ENCODE measurements at regions not wholly inside any gene's neighbourhood (a gene's known extent, or its start where the extent isn't known, plus 50 kb on each side); places are given as distances from the start of the nearest gene placed in this dataset.
"Not testable (repeated sequence)": the region's sequence is repeated elsewhere in the genome, so short reads cannot be mapped to it uniquely, and the experiment has no call there.

DNA sequence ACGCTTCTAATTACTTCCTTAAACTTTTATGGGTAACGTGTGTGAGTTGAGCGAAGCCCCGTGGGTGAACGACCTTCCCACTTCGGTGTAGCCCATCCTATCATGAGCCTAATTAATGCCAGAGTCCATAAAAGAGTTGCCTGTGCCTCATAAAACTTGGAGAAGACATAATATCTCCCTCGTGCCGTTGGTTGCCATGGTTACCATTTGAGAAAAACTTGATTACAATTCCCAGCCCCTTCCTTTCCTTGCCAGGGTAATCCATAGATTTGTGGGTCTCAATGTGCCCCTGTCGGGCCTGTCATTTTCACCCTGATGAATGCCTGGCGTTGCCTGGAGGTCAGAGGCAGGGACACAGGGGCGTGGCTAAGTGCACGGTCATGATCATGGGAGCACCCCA, 127.1 kb downstream of the GLRX3 start:
- DNase-seq: no peak

GRCh38 chr10:130265542-130265941, 129.4 kb downstream of the GLRX3 start:
- no peak for DNase-seq

- no peak for DNase-seq
These were observed 146.5 kb downstream of the GLRX3 start for GRCh38 chr10:130282492-130283218.

GRCh38 chr10:130283219-130283545, 147.0 kb downstream of the GLRX3 start:
- DNase-seq: no peak

GRCh38 chr10:130295761-130296160, 159.6 kb downstream of the GLRX3 start:
- DNase-seq: not testable (repeated sequence)

GRCh38 chr10:130300608-130301020, 164.4 kb downstream of the GLRX3 start:
- peak; percentile 78 for DNase-seq

GRCh38 chr10:130301021-130301892, 165.1 kb downstream of the GLRX3 start:
- DNase-seq: peak; percentile 85

DNA sequence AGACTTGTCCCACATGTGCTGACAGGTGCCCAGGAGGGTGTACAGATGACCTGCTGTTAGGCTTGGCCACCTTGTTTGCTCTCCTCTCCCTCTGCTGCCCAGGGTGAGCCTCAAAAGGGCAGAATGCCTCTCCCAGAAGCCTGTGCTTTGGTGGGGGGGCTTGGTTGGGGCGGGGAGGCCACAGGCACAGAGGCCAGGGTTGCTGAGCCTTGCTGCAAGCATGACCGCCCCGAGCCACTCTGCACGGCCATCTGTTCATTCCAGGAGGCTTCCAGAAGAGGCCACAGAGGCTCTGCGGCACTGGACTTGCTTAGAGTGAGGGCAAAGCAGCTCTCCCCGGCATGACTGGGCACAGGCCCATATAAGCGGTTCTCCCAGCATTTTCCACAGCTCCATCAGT, 190.8 kb downstream of the GLRX3 start:
- DNase-seq: no peak

- no peak for DNase-seq
These were observed 193.6 kb downstream of the GLRX3 start for GRCh38 chr10:130329792-130330191.

GRCh38 chr10:130333185-130333584, 197.0 kb downstream of the GLRX3 start:
- no peak for DNase-seq

DNA sequence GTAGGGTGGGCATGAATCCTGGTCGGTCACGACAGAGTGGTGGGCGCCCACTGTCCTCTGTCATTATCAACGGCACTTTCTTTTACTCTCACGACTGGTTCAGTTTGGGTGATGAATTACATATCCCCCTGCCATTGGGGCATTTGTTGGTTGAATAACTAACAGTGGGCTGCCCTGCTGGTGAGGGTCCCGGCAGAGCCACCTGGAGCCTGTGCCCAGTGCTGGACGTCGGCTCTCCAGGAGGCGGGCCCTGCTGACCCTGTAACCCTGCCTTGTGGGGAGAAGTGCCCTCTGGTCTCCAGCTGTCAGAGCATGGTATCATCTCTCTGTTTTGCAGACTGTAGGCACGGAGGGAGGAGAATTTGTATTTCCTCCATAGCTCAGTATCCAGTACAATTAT, 199.1 kb downstream of the GLRX3 start:
- DNase-seq: no peak

GRCh38 chr10:130336617-130337304, 200.6 kb downstream of the GLRX3 start:
- DNase-seq: no peak

- DNase-seq: no peak
These were observed 201.1 kb downstream of the GLRX3 start for GRCh38 chr10:130337305-130337640.

DNA sequence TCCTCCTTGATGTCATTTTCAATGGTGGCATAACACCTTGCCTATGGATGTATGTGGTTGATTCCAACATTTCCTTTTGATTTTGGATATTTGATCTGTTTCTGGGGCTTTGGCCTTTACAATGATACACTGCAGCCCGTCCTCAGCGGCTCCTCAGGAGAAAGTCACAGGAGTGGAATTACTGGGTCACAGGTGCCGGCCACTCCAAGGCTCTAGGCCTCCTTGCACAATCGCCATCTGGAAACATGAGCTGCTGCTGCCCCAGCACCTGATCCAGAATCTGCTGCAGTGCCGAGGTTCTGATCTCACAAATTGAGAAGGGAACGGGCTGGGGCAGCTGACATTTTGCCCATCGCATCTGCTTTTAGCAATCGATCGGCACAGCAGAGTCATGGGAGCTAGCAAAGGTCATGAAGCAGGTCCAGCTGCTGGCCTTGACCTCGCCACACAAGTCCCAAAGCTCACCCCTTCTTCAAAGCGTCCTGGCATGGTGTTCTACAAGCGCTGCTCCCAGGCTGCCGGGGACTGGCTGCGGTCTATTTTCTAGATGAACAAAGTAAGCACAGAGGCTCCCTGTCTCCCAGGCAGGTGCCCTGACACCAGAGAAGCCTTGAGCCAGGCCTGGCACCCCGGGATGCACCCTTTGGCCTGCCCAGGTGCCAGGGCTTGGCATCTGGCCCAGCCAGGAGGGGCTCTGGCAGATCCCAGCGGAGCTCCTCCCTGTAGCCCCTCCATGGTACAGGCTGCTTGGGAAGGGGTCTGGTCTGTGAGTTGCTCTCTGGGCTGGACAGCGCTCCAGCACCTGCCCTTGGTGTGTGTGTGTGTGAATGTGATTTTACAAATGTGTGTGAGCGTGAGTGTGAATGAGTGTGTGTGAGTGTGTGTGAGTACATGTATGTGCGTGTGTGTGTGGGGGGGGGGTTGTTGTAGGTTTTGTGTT, 201.8 kb downstream of the GLRX3 start:
- DNase-seq: no peak

DNA sequence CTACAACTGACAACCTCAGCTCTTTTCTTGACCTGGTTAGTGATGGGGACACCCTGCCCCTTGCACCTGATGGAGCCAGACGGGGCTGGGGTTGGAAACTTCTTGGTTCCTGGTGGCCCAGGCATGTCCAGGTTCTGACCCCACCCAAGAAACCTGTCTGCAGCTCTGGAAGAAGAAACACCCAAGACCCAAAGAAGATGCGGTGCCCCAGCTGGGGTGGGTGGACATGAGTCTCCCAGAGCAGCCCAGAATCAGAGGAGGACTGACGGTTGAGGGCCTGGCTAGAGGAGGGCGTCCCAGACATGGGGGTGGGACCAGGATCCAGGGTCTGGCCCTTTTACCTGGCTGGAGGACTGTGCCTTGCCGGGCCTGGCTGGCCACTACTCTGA, 202.4 kb downstream of the GLRX3 start:
- no peak for DNase-seq

- DNase-seq: no peak
These were observed 202.9 kb downstream of the GLRX3 start for GRCh38 chr10:130339091-130339490.

- DNase-seq: no peak
These were observed 203.7 kb downstream of the GLRX3 start for GRCh38 chr10:130339911-130340310.

DNA sequence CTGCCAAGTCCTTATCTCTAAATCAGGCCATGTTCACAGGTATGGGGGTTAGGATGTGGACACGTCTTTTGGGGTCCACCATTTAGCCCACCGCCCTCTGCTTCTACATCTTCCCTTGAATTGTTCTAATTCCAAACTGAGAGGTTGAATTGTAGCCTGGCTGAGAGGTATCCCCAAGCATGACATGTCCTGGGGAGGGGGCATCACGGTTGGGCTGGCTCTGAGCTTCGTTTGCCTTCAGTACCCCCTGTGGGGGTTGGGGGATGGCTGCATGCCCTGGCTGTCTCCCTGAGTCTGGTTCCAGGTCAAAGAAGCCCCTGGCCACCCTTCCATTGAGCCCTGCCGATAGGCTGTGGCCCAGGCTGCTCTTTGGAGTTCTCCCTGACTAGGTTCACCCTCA, 204.6 kb downstream of the GLRX3 start:
- DNase-seq: no peak

DNA sequence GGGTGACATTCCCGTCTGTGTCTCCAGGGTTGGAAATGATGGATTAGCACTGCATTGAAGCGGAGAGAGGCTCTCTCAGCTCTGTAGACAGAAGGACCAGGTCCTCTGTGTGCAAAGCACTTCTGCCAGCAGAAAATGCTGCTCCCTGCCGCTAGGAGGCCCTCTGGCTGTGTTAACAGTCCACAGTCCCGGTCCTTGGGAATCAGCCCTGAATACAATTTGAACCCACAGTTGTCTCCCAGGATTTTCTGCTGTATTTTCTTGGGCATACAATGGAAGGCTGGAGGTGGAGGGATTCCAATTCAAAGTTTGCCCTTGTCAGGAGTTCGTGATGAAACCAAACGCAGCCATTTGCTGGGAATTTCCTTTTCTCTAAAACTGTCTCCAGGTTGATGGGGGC, 205.2 kb downstream of the GLRX3 start:
- DNase-seq: peak; percentile 47

DNA sequence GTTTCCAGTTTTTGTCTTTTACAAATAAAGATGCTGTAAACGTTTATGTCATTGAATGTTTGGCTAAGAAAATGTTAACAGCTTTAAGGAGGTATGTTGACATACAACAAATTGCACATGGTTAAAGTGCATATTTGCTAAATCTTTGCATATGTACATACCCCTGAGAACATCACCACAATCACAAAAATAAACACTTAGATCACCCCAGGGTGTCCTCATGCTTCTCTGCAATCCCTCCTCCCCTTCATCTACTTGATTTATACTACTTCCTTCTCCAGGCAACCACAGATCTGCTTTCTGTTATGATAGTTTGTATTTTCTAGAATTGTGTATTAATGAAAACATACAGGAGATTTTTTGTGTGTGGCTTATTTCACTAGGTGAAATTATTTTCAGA, 209.5 kb downstream of the GLRX3 start:
- DNase-seq: no peak

DNA sequence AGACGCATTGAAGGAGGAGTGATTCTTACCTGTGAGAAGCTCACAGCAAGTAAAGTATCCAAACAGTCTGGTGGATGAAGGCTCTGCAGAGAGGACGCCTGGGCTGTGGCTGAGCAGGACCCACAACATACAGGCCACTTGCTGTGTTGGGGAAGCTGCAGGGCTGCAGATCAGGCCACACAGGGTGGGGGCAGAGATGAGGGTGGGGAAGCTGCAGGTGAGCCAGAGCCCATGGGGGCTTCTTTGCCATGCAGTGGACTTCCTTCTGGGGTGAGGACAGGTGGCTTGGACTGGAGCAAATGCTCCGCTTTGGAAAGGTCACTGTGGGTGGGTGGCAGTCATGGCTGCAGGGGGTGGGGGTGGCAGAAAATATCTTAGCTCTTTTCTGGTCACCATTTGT, 214.8 kb downstream of the GLRX3 start:
- no peak for DNase-seq

DNA sequence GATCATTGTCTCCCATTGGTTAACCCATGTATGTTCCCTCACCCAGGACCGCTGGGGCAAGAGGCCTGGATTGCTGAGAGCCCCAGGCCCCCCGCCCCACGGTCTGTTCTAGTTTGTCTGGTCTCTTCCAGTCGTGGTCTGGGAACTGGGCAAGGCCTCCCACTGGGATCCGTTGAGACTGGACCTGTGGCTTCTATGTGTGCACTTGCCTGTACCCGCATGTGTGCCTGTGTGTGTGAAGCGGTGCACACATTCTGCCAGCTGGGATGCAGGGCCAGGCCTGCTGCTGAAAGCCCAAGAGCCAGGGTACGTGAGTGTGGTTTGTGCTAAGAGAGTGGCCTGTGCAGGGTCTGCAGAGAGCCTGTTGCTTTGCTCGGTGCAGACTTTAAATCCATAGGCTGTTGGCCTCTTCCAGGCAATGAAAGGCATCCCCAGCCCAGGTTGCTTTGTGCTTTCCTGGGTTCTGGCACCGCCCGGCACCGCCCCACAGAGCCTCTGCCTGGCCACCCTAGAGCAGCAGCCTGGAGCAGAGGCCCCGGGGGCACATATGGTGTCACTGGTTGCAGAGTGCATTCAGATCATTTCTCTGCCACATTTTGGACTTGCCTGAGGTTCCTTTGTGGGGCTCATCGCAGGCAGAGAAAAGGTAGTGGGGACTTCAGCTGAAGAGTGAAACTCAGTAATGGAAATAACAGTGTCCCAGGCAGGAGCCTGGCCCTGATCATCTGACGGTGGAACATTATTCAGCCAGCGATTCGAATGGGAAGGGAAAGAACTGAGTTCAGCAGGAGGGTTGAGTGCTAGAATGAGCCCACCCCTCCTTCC, 215.5 kb downstream of the GLRX3 start:
- no peak for DNase-seq

Data from activated CD4-positive, alpha-beta T cell treated with anti-CD3 and anti-CD28 coated beads for 48 hours (primary cell).